ENCODE measurements at regions not wholly inside any gene's neighbourhood (a gene's known extent, or its start where the extent isn't known, plus 50 kb on each side); places are given as distances from the start of the nearest gene placed in this dataset.

GRCh38 chr11:60647087-60647486, 52.3 kb upstream of the MS4A8 start:
- ATAC-seq (no peak), DNase-seq (no peak)
- no peaks in the 10 kb centered on the region for H3K36me3 ChIP-seq (ENCODE audit: control insufficient read depth in 2 of 3, insufficient read depth in 3 of 3, low read length in 3 of 3)
- H3K4me1 Mint-ChIP-seq, result no peaks in the 10 kb centered on the region
- peaks cover 0 to 24% (median 10%) of the 10 kb centered on the region in 5 donors for H3K27me3 Mint-ChIP-seq
- no peaks in the 10 kb centered on the region for H3K9me3 ChIP-seq (ENCODE audit: control insufficient read depth in 2 of 3, low read length in 3 of 3)
- no peaks in the 10 kb centered on the region for H3K27me3 ChIP-seq (ENCODE audit: control insufficient read depth in 2 of 2, insufficient read depth in 2 of 2, low read length in 2 of 2)
- H3K4me1 ChIP-seq (ENCODE audit: control insufficient read depth in 2 of 2, insufficient read depth in 2 of 2, low read length in 2 of 2), result no peaks in the 10 kb centered on the region
- H3K4me3 ChIP-seq (ENCODE audit: low read length), result no peak overlapping the region
- H3K36me3 Mint-ChIP-seq, result no peaks in the 10 kb centered on the region
- H3K4me3 Mint-ChIP-seq, result no peak overlapping the region
- peaks cover 0 to 32% (median 5%) of the 10 kb centered on the region in 11 donors for H3K9me3 Mint-ChIP-seq
- intact Hi-C loops (cut with micrococcal nuclease), result no loop called here
- ChIA-PET CTCF (no interaction called here), POLR2A (no interaction called here)
- no peak overlapping the region for H3K27ac ChIP-seq (ENCODE audit: low read depth, low read length)
- no peak overlapping the region for H3K27ac Mint-ChIP-seq
